LNCAP (cell line): ENCODE measurements at regions not wholly inside any gene's neighbourhood (a gene's known extent, or its start where the extent isn't known, plus 50 kb on each side); places are given as distances from the start of the nearest gene placed in this dataset.

ENCODE experiments used
- TF ChIP-seq, protein P1 (sequence below): fragments of 450-650 bp; IDR thresholded peaks from 2 replicates; pipeline ENCODE4 v1.5.1; 2017; ENCODE audit warnings: mild to moderate bottlenecking

DNA sequence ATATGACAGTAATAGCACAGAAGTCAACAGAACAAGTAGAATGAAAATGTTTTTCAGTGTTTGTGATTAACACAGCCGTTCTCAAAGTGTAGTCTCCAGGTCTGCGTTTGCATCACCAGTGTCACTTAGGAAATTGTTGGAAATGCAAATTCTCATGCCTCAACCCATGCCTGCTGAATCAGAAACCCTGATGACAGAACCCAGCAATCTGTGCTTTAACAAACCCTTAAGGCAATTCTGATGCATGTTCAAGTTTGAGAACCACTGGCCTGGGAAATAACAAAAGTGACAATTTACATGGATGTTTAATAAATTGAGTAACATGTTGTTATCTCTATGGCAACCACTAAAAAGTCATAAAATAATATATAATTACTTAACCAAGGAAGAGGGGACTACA, 103.1 kb upstream of the ATP11B start:
- TF ChIP-seq, protein P1, sequence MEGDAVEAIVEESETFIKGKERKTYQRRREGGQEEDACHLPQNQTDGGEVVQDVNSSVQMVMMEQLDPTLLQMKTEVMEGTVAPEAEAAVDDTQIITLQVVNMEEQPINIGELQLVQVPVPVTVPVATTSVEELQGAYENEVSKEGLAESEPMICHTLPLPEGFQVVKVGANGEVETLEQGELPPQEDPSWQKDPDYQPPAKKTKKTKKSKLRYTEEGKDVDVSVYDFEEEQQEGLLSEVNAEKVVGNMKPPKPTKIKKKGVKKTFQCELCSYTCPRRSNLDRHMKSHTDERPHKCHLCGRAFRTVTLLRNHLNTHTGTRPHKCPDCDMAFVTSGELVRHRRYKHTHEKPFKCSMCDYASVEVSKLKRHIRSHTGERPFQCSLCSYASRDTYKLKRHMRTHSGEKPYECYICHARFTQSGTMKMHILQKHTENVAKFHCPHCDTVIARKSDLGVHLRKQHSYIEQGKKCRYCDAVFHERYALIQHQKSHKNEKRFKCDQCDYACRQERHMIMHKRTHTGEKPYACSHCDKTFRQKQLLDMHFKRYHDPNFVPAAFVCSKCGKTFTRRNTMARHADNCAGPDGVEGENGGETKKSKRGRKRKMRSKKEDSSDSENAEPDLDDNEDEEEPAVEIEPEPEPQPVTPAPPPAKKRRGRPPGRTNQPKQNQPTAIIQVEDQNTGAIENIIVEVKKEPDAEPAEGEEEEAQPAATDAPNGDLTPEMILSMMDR: no peak

DNA sequence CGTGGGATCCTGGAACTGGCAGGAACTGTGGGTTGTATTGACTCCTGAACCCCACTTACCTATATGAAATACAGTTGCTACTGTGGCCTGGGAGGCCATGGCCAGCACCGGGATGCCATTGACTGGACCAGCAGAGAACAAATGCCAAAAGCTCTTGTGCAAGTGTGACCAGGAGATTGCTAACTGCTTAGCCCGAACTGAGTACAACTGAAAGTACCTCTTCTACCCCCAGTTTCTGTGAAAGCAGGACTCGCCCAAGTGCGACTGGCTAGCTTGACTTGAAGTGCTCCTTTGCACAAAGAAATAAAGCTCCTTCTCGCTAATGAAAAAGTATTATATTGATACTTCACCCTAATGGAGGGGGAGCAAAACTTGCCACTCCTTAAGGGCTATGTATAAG, 101.3 kb upstream of the ATP11B start:
- TF ChIP-seq, protein P1: no peak

DNA sequence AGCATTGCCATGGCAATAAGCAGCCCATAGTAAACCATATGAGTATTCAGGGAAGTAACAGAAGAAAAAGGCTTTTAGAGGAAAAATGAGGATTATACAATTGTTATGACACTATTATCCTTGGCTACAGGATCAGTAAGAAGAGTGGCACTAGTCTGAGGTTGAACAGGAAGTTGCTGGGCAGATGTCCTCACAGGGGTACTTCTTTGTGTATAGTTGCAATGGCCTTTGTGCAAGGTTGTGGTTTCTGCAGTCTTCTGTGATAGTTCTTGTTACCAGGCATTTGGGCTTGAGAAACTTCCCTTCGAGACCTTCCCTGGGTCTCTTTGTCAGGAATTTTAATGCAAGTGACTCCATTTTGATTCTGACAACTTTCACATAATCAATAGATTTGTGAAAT, 100.6 kb upstream of the ATP11B start:
- TF ChIP-seq, protein P1: no peak

DNA sequence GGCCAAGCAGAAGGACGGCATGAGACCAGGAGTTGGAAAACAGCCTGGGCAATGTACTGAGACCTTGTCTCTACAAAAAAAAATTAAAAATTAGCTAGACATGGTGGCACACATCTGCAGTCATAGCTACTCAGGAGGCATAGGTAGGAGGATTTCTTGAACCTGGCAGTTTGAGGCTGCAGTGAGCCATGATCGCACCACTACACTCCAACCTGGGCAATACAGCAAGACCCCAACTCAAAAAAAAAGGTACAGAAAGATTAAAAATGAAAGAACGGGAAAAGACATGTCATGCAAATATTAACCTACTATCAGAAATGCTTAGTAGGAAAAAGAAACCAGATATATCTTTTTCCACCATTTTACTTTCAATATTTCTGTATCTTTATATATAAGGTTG, 99.6 kb upstream of the ATP11B start:
- TF ChIP-seq, protein P1: no peak

DNA sequence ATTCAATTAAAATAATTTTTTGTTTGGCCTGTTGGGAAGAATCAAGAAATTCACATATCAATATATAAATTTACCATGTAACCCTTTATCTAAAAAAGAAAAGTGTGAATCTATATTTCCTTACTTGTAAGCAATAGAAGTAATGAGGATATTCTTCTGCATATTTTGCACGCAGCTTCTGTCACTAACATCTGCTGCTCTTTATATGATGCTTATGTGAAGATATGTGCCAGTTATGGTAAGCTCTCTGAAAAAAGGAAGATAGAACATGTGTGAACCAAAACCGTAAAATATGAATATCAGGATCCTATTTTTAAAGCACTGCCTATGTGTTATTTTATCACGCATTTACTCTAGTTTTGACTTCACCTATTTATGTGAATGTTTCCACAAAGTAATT, 96.4 kb upstream of the ATP11B start:
- TF ChIP-seq, protein P1: no peak

DNA sequence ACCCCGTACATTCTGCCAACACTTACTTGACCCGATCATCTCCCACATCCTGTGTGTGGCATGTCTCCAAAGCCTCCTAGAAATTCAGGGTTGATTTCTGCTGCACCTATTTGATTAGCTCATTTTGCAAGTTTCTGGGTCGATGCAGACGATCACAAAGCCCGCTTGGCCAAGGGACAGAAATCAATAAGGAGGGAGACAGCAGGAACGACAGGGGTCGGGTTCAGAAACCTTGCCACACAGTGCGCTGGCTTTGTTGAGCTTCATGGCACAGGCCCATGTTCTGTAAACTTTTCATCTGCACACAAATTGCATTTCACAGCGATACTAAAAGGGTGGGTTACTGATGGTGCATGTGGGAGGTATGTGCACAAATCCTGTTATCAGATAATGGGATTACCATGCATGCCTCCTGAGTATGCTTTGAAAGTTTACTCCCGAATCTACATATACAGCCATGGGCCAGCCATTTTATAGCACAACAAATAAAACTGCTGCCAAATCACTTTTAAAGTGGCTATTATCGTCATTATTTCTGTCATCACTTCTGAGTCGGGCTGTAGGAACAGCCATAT, 95.9 kb upstream of the ATP11B start:
- TF ChIP-seq, protein P1: no peak

DNA sequence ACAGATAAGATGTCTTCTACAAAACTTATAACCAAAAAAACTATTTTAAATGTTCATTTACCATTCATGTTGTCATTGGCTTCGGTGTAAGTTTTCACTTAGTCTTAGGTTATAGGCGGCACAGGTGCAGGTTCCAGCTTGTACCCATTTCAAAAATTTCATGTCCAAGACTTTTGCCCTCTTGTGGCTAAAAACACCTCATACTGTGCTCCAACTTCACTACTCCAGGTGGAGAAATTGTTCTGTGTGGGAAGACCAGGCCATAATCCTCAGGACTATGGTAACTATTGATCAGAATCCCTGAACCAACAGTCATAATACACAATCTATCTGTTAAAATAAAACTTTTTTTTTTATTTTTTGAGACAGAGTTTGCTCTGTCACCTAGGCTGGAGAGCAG, 95.2 kb upstream of the ATP11B start:
- TF ChIP-seq, protein P1: peak; percentile 46; the same call in 1 of the 2 replicates

DNA sequence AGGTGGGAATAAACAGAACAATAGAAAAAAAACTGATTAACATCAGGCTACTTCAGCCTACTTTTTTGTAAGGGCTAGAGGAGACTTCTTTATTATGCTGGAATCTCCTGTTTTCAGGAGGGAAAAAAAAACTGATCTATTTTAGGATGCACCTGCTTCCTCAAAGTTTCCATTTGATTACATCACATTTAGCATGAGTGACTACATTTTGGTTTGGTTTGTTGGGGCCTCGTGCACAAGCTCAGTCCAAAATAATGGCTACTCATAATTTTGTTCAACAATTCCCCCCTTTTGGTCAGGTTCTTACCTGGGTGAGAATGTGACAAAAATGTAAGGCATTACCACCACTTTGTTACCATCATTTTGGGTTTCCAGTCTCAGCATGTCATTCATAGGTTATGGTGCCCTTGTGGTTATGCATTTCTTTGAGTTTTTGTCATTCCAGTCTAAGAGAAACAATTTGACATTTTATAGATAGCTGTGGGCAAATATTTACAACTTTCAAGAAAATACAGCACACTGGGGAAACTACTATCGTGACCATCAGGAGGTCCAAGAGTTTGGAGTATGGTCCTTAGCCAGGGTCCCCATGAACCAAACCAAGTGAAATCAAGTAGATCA, 93.6 kb upstream of the ATP11B start:
- TF ChIP-seq, protein P1: no peak
